ACC112 (cell line): ENCODE measurements at regions not wholly inside any gene's neighbourhood (a gene's known extent, or its start where the extent isn't known, plus 50 kb on each side); places are given as distances from the start of the nearest gene placed in this dataset.
A peak's percentile ranks its signal among the peaks of the same experiment; 100 is the strongest.

Experiments
- H2AFZ ChIP-seq: fragments of 200-600 bp; sonication (generic); one replicate; pipeline ENCODE4 v1.6.0; 2017; ENCODE audit warnings: antibody characterized with exemption, low read length; ENCODE audit not compliant: unreplicated experiment
- H3K27ac ChIP-seq: fragments of 200-600 bp; sonication (generic); 2 replicates; pipeline ENCODE4 v1.5.1; 2014; ENCODE audit warnings: low read depth, mild to moderate bottlenecking, antibody characterized with exemption, low read length, moderate library complexity
- H3K27me3 ChIP-seq: fragments of 200-600 bp; sonication (generic); 2 replicates; pipeline ENCODE4 v1.6.1; 2014; ENCODE audit warnings: mild to moderate bottlenecking, antibody characterized with exemption, low read length, moderate library complexity, mixed read lengths; ENCODE audit not compliant: insufficient read depth
- H3K36me3 ChIP-seq: fragments of 200-600 bp; sonication (generic); 2 replicates; pipeline ENCODE4 v1.6.1; 2016; ENCODE audit warnings: mild to moderate bottlenecking, antibody characterized with exemption, low read length, moderate library complexity, mixed read lengths; ENCODE audit not compliant: insufficient read depth
- H3K4me1 ChIP-seq: fragments of 200-600 bp; sonication (generic); one replicate; pipeline ENCODE4 v1.6.1; 2016; ENCODE audit warnings: low read length, mixed read lengths; ENCODE audit not compliant: insufficient read depth, unreplicated experiment, control insufficient read depth
- H3K4me3 ChIP-seq: fragments of 200-600 bp; sonication (generic); 2 replicates; pipeline ENCODE4 v1.5.1; 2014; ENCODE audit warnings: mild to moderate bottlenecking, low read depth, low read length
- H3K79me2 ChIP-seq: fragments of 200-600 bp; sonication (generic); one replicate; pipeline ENCODE4 v1.6.0; 2016; ENCODE audit warnings: low read length; ENCODE audit not compliant: control insufficient read depth, unreplicated experiment, insufficient read depth

GRCh38 chr6:140318408-140318807, 944.0 kb upstream of the CITED2 start:
- Histone ChIP-seq H2AFZ (peak overlapping the region; percentile 99), H3K79me2 (no peaks in the 10 kb centered on the region), H3K27ac (no peak overlapping the region), H3K27me3 (no peaks in the 10 kb centered on the region), H3K36me3 (no peaks in the 10 kb centered on the region), H3K4me1 (peaks cover 19% of the 10 kb centered on the region), H3K4me3 (no peak overlapping the region)

GRCh38 chr6:140317950-140318349, 943.5 kb upstream of the CITED2 start:
- no peak overlapping the region for H3K27ac ChIP-seq
- no peaks in the 10 kb centered on the region for H3K36me3 ChIP-seq
- H3K4me1 ChIP-seq, result peaks cover 19% of the 10 kb centered on the region
- no peak overlapping the region for H2AFZ ChIP-seq
- no peaks in the 10 kb centered on the region for H3K79me2 ChIP-seq
- no peak overlapping the region for H3K4me3 ChIP-seq
- no peaks in the 10 kb centered on the region for H3K27me3 ChIP-seq

DNA sequence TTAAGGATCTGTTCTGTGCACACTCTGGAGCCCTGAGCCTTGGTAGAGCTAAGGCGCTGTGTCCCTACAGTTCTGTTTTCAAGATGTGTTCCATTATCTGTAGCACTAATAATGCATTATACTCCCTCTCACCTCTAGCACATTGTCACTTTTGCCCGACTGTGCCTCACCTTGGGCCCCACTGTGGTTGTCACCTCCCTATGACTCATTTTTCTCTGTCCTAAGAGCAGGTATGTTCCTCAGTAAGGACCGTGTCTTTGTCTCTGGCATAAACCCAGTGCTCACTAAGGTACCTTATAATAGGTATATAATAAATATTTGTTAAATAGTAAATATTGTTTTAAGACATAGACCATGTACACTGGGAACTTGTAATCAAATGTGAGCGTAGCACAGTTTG, 942.5 kb upstream of the CITED2 start:
- no peaks in the 10 kb centered on the region for H3K27me3 ChIP-seq
- no peak overlapping the region for H3K4me3 ChIP-seq
- no peak overlapping the region for H2AFZ ChIP-seq
- H3K79me2 ChIP-seq, result no peaks in the 10 kb centered on the region
- H3K36me3 ChIP-seq, result no peaks in the 10 kb centered on the region
- H3K4me1 ChIP-seq, result peaks cover 19% of the 10 kb centered on the region
- no peak overlapping the region for H3K27ac ChIP-seq

DNA sequence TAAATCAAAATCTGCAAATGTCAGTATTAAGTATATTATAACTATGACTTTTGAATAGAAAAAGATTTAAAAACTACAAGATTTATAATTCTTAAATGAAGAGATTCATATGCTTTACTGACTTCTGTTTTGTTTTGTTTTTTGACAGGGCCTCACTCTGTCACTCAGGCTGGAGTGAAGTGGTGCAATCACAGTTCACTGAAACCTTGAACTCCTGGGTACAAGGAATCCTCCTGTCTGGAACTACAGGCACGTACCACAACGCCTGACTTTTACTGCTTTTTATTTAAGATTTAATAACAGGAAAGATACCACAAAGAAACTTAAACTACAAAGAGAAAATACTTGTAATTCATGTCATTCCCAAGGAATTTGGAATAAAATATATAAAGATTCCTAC, 940.2 kb upstream of the CITED2 start:
- Histone ChIP-seq H3K4me3 (no peak overlapping the region), H3K79me2 (no peaks in the 10 kb centered on the region), H3K4me1 (peaks cover 14% of the 10 kb centered on the region), H3K27me3 (no peaks in the 10 kb centered on the region), H3K27ac (no peak overlapping the region), H3K36me3 (no peaks in the 10 kb centered on the region), H2AFZ (no peak overlapping the region)

DNA sequence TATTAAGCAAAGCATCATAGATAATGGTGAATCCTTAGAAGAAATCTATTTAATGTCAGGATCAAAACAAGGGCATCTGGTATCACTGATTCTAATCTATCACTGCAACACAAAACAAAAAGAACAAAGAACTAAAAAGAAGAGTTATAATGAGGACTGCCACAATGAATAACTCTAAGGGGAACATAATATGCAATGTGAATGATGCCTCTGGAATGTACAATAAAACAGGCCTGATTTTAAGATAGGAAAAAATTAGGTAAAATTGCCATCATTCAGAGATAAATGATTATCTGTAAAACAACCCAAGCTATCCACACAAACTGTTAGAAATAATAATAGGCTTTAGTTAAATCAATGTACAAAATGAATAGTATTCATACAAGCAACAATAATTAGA, 936.7 kb upstream of the CITED2 start:
- H3K27me3 ChIP-seq, result no peaks in the 10 kb centered on the region
- H3K36me3 ChIP-seq, result no peaks in the 10 kb centered on the region
- H3K4me1 ChIP-seq, result peaks cover 3% of the 10 kb centered on the region
- H2AFZ ChIP-seq, result peak overlapping the region; percentile 62
- H3K27ac ChIP-seq, result no peak overlapping the region
- no peaks in the 10 kb centered on the region for H3K79me2 ChIP-seq
- no peak overlapping the region for H3K4me3 ChIP-seq

- Histone ChIP-seq H3K79me2 (no peaks in the 10 kb centered on the region), H3K27me3 (no peaks in the 10 kb centered on the region), H3K27ac (no peak overlapping the region), H3K4me3 (no peak overlapping the region), H3K4me1 (no peaks in the 10 kb centered on the region), H2AFZ (no peak overlapping the region), H3K36me3 (no peaks in the 10 kb centered on the region)
Measured at GRCh38 chr6:140303218-140303949, 928.9 kb upstream of the CITED2 start.

- H3K27me3 ChIP-seq, result no peaks in the 10 kb centered on the region
- no peak overlapping the region for H2AFZ ChIP-seq
- no peaks in the 10 kb centered on the region for H3K36me3 ChIP-seq
- no peaks in the 10 kb centered on the region for H3K79me2 ChIP-seq
- H3K4me1 ChIP-seq, result no peaks in the 10 kb centered on the region
- no peak overlapping the region for H3K27ac ChIP-seq
- no peak overlapping the region for H3K4me3 ChIP-seq
Measured at GRCh38 chr6:140300331-140300730, 925.9 kb upstream of the CITED2 start.

DNA sequence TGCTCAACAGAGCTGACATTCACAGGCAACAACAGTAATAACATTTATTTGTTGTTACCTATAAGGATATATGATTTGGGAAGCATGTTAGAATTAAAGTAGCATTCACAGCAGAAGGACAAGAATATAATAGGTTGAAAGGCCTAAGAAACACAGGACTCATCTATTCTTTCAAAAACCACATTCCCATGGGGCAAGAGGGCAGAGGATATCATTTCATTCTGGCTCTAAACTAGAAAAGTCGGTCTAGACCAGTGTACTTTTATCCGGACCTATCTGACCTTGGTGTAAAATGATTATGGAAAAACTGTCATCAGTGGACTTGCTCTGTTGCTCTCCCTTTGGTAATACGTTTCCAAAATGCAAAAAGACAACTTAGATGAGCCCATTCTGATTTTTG, 914.7 kb upstream of the CITED2 start:
- Histone ChIP-seq H3K36me3 (no peaks in the 10 kb centered on the region), H3K79me2 (no peaks in the 10 kb centered on the region), H3K4me3 (no peak overlapping the region), H3K4me1 (no peaks in the 10 kb centered on the region), H3K27me3 (no peaks in the 10 kb centered on the region), H3K27ac (no peak overlapping the region), H2AFZ (no peak overlapping the region)

GRCh38 chr6:140285998-140286690, 911.7 kb upstream of the CITED2 start:
- H2AFZ ChIP-seq, result no peak overlapping the region
- no peaks in the 10 kb centered on the region for H3K36me3 ChIP-seq
- no peaks in the 10 kb centered on the region for H3K79me2 ChIP-seq
- no peaks in the 10 kb centered on the region for H3K27me3 ChIP-seq
- no peak overlapping the region for H3K27ac ChIP-seq
- no peaks in the 10 kb centered on the region for H3K4me1 ChIP-seq
- H3K4me3 ChIP-seq, result no peak overlapping the region

- Histone ChIP-seq H3K4me3 (no peak overlapping the region), H2AFZ (no peak overlapping the region), H3K36me3 (no peaks in the 10 kb centered on the region), H3K27me3 (no peaks in the 10 kb centered on the region), H3K27ac (no peak overlapping the region), H3K79me2 (no peaks in the 10 kb centered on the region), H3K4me1 (no peaks in the 10 kb centered on the region)
Measured at GRCh38 chr6:140285471-140285870, 911.0 kb upstream of the CITED2 start.

- H3K27ac ChIP-seq, result no peak overlapping the region
- no peaks in the 10 kb centered on the region for H3K27me3 ChIP-seq
- no peak overlapping the region for H2AFZ ChIP-seq
- no peaks in the 10 kb centered on the region for H3K79me2 ChIP-seq
- no peak overlapping the region for H3K4me3 ChIP-seq
- H3K4me1 ChIP-seq, result no peaks in the 10 kb centered on the region
- no peaks in the 10 kb centered on the region for H3K36me3 ChIP-seq
Measured at GRCh38 chr6:140284871-140285270, 910.4 kb upstream of the CITED2 start.
